Erythroblast (primary cell): ENCODE measurements at regions not wholly inside any gene's neighbourhood (a gene's known extent, or its start where the extent isn't known, plus 50 kb on each side); places are given as distances from the start of the nearest gene placed in this dataset.

Experiments used
- DNase-seq, 2 experiments: peaks; one replicate each; lab custom pipeline; 2025; lab: John Stamatoyannopoulos, UW
- GATA1 ChIP-seq: IDR thresholded peaks from 2 replicates; pipeline ENCODE4 v1.6.1; 2011; ENCODE audit warnings: low read depth, mild to moderate bottlenecking, control low read depth, low read length, moderate library complexity
- POLR2A ChIP-seq: IDR thresholded peaks from 2 replicates; pipeline ENCODE4 v1.6.1; 2011; ENCODE audit warnings: mild to moderate bottlenecking, low read length

- TF ChIP-seq GATA1 (no peak), POLR2A (no peak)
Observed at GRCh38 chr3:168266335-168266734, 170.6 kb upstream of the GOLIM4 start.

GRCh38 chr3:168262887-168263286 is 167.2 kb upstream of the GOLIM4 start:
- no peak for DNase-seq
- TF ChIP-seq GATA1 (no peak), POLR2A (no peak)

More at GRCh38 chr3:168266335-168266734, 170.6 kb upstream of the GOLIM4 start:
- no peak for DNase-seq

GRCh38 chr3:168260859-168261258 is 165.1 kb upstream of the GOLIM4 start:
- DNase-seq, result no peak
- TF ChIP-seq GATA1 (no peak), POLR2A (no peak)

DNA sequence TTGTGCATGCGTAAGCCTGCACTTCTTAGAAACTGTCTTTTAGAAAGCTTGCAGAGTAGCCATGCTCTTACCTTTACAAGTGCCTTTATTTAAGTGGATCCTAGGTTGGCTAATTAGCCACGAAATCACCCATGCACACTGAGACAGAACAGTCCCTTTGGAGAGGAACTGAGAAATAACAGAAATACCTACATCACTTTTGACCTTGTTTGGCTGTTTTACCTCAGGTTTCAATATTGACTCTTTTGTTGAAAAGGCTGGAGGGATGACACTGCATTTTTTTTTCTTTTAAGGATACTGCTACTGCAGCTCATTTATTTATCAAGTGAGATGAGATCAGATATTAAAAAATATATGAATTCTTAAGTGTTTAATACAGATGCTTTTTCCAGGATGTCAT is 155.6 kb upstream of the GOLIM4 start:
- TF ChIP-seq POLR2A (no peak), GATA1 (no peak)
- DNase-seq, result no peak

DNA sequence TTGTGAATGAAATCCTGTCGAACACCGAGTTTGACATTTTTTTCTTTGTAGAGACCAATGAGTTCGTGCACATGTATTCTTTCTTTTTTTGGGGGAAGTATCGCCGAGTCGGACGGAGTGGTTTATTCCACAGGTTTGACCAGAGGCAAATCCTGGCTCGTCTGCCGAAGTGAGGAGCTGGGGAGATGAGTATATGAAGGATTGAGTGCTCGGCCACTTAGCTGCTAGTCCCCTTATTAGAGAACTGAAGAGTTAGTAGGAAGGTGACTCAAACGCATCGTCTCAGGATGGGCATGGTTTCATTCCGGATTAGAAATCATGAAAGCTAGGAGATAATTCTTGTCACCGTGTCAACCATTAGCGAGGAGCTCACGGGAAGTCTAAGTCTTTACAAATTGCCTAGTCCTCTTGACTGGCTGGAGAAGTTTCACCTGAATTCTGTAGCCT is 154.7 kb upstream of the GOLIM4 start:
- TF ChIP-seq POLR2A (no peak), GATA1 (no peak)
- DNase-seq, result no peak

DNA sequence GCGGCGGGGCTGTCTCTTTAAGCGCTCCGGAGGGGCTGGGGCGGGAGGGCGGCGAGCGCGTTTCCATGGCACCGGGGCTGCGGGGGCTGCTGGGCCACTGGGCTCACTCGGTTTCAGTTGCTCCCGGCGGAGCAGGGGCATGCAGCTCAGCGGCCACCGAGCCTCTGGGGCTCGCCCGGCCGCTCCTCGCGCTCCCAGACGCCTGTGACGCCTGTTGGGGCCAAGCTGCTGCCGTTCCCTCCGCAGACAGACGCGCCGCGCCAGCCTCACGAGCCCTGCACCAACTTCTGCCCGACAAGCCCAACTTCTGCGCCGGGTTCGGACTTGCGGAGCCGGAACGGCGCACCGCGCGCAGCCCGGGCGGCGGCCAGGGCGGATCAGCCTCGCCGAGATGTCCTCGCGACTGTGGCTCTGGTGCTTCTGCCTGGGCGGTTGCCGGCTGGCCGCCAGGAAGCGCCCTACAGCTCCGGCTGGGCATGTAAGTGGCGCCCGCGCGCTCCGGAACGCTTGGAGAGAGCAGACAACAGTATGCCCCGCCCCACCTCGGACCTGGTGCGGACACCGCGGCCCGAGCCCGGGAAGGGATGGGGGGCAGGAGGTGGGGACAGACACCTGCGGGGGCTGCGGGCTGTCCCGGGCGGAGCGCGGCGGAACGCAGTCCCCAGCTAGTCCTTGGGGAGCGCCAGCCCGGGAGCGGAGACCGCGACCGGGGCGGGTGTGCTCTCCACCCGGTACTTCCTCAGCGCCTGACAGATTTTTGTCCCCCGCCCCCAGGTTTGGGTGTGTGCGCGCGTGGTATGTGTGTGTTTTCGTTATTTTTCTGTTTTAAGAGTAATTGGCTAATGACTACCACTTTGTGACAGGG is 154.1 kb upstream of the GOLIM4 start:
- peak; percentile 77 to 83 for DNase-seq
- TF ChIP-seq GATA1 (no peak), POLR2A (no peak)

GRCh38 chr3:168249205-168249549 is 153.5 kb upstream of the GOLIM4 start:
- DNase-seq, result no peak
- no peak for TF ChIP-seq GATA1
- no peak for TF ChIP-seq POLR2A

DNA sequence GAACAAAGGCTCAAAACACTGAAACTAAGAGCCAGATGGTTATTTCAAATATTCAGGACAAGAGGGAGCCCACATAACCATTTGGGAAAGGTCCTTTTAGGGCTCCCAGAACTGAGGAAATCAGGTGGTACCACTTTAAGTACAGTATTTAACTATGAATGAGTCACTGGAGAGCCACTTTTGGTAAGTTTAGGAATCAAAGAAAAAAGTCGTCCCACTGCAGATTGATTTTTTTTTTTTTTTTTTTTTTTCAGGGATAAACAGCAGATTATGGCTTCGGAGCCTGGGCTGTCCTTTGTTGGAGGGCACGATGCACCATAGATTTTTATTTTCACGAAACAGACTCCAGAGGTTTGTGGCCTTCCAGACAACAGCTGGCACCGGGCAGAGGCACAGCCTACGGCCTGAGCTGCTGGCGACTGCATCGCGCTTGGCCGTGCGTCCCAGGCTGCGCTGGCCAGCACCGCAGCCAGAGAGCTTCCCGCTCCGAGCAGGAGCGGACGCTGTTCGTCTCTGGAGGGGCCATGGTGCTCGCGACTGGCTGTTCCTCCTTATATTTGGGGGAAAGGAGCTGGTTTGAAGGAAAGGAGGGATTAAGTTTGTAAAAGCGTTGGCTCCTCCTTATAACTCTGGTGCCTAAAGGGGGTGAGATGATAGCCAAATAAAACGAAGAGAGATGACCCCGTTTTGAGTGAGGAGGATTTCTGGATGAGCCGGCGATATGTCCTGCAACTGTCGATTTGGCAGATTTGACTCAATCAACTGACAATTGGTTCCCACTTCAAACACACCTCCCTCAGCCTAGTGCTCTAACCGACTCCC is 152.9 kb upstream of the GOLIM4 start:
- TF ChIP-seq GATA1 (no peak), POLR2A (no peak)
- peak; percentile 10 to 17 for DNase-seq

- no peak for DNase-seq
- TF ChIP-seq POLR2A (no peak), GATA1 (no peak)
Observed at GRCh38 chr3:168241156-168241555, 145.4 kb upstream of the GOLIM4 start.

DNA sequence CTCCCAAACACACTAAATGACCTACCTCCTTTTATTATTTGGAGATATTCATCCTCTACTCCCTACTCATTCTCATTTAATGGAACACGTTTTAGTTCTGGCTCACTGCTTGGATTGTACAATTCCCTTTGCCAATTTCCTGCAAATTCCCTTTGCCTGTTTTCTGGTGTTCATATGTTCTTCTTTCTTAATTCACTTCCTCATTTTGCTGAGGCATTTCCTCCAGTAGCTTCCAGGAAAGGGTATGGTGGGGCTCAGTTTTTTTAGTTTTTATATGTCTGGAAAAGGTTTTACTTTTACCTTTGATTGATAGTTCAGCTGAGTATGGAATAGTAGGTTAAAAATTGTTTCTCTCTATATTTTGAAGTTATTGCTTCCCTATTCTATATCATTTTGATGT is 143.6 kb upstream of the GOLIM4 start:
- TF ChIP-seq GATA1 (no peak), POLR2A (no peak)

GRCh38 chr3:168233001-168233400 is 137.3 kb upstream of the GOLIM4 start:
- no peak for TF ChIP-seq GATA1
- no peak for TF ChIP-seq POLR2A
- no peak for DNase-seq

More for the DNA sequence above, 143.6 kb upstream of the GOLIM4 start:
- DNase-seq, result no peak

DNA sequence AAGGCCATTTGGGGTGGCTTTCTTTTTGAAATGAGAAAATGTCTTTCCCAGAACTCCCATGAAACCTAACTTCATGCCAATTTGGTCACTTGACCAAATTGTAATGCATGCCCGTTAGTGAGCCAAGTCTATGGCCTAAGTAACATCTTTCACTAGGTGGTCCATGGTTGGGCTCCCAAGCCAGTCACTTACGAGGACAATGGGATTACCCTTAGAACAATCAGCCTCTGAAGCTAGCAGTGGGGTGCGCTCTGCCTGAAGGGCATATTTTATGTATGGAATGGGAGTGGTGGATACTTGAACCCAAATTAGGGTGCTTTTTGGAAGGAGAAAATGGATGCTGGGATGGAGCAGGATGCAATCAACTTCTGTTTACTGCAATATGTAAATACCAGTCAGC is 127.4 kb upstream of the GOLIM4 start:
- DNase-seq, result no peak
- no peak for TF ChIP-seq GATA1
- no peak for TF ChIP-seq POLR2A

DNA sequence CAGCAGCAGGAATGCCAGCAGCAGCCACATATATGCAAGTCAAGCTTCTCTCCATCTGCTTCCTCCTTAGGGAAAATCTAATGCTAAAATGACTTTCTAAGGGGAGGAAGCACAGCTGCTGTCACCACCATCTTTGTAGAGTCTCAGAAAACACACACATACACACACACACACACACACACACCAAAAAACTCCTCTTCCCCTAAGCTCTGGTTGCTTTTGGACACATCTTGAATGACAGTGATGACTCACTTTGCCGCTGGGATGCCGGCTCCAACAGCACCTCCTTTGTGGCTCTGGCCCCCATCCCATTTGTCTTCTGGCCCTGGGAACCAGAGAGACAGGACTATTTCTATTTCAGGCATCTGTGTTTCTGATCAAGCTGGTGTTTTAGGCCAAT is 124.8 kb upstream of the GOLIM4 start:
- TF ChIP-seq POLR2A (no peak), GATA1 (no peak)
- no peak for DNase-seq

DNA sequence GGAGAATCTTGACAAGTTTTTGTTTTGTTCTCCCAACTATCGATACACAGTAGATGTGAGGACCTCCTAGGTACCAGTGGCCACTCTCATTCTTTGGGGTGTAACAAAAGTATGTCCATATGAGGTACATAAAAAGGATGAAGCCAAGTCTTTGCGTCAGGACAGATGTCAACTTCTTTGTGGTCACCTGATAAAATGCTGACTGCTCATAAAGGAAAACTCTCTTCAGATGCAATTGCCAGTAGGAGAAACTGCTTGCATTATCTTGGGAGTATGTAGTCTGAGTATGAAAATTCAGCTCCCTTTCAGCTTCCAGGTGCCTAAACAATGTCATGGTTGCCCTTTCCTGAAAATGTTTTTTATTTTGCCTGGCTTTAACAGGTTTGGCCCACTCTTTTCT is 123.8 kb upstream of the GOLIM4 start:
- TF ChIP-seq POLR2A (no peak), GATA1 (no peak)
- DNase-seq, result no peak
